H1 (cell line): ENCODE measurements at regions not wholly inside any gene's neighbourhood (a gene's known extent, or its start where the extent isn't known, plus 50 kb on each side); places are given as distances from the start of the nearest gene placed in this dataset.

Source experiments
- CHD2 ChIP-seq: IDR thresholded peaks from 2 replicates; pipeline ENCODE4 v1.6.1; 2012; ENCODE audit warnings: low read length, improper control_type of control experiment
- E2F6 ChIP-seq: IDR thresholded peaks from 2 replicates; pipeline ENCODE4 v1.6.1; 2012; ENCODE audit warnings: inconsistent platforms
- KDM4A ChIP-seq: IDR thresholded peaks from one replicate; pipeline ENCODE4 v1.7.1; 2012; ENCODE audit warnings: low read depth, mild to moderate bottlenecking, moderate library complexity, low read length, inconsistent platforms; ENCODE audit not compliant: severe bottlenecking
- POLR2AphosphoS5 ChIP-seq: IDR thresholded peaks from 2 replicates; pipeline ENCODE4 v1.6.1; 2011; ENCODE audit warnings: low read depth, low read length
- TEAD4 ChIP-seq: IDR thresholded peaks from 2 replicates; pipeline ENCODE4 v1.6.1; 2012; ENCODE audit warnings: low read depth, low read length, inconsistent platforms, mixed read lengths

- TF ChIP-seq E2F6 (no peak), POLR2AphosphoS5 (no peak), TEAD4 (no peak), KDM4A (no peak), CHD2 (no peak)
Observed at GRCh38 chr14:40656311-40656710, 950.4 kb upstream of the LRFN5 start (continued).
